HepG2 (cell line): ENCODE measurements at regions not wholly inside any gene's neighbourhood (a gene's known extent, or its start where the extent isn't known, plus 50 kb on each side); places are given as distances from the start of the nearest gene placed in this dataset.

Experiments used
- ATAC-seq: fragments of 200-7000 bp; cut with Tn5 transposase; 3 replicates; pipeline ENCODE4 v1.9.1; 2020; ENCODE audit warnings: mild to moderate bottlenecking, moderate library complexity
- BruUV-seq: library from RNA; stranded (reverse); fragments of 400-500 nt; replicated peaks from 2 replicates; lab custom pipeline; 2021; lab: Mats Ljungman, UMichigan
- CTCF ChIA-PET: fragments of 300-600 bp; formaldehyde crosslinking; extraction: SDS; loops from one replicate; lab custom pipeline; 2021; ENCODE audit warnings: low total read pairs, inconsistent platforms, low intra/inter-chr PET ratio; lab: Yijun Ruan, JAX
- POLR2A ChIA-PET: fragments of 350-600 bp; sonication (Branson Sonifier 250); formaldehyde crosslinking; loops from one replicate; lab custom pipeline; 2020; ENCODE audit warnings: antibody characterized with exemption, inconsistent platforms; lab: Yijun Ruan, JAX
- DNase-seq: peaks from one replicate; pipeline ENCODE4 v3.0.0-alpha.2; 2015; ENCODE audit warnings: low spot score
- FAIRE-seq: peaks from 3 replicates; lab custom pipeline; 2011; peaks lifted over from hg19 to GRCh38; lab: Jason Lieb, UNC
- H2AFZ ChIP-seq: one replicate; pipeline ENCODE4 v1.6.1; 2011; ENCODE audit warnings: low read length, inconsistent platforms
- H3K27ac ChIP-seq: fragments of 300-600 bp; 3 replicates; pipeline ENCODE4 v1.8.0; 2011; ENCODE audit warnings: mixed run types, mild to moderate bottlenecking, mixed read lengths, low read length, inconsistent platforms; ENCODE audit not compliant: insufficient read depth; ENCODE audit errors: extremely low read length
- H3K27me3 ChIP-seq, 2 experiments: fragments of 200-600 bp in 1 of 2; 2 replicates in 1 of 2; 3 replicates in 1 of 2; pipeline versions ENCODE4 v1.6.0 to v1.8.0; 2011; ENCODE audit warnings: low read length in 2 of 2, mild to moderate bottlenecking in 2 of 2, moderate library complexity in 2 of 2, inconsistent platforms in 1 of 2; ENCODE audit not compliant: insufficient read depth in 2 of 2, control insufficient read depth in 1 of 2
- H3K36me3 ChIP-seq, 2 experiments: fragments of 200-600 bp in 1 of 2; replicated peaks in 1 of 2; 2 replicates in 1 of 2; 3 replicates in 1 of 2; pipeline versions ENCODE4 v1.5.1 to v1.8.0; 2011; ENCODE audit warnings: low read length in 2 of 2, inconsistent platforms in 1 of 2; ENCODE audit not compliant: insufficient read depth in 2 of 2, control insufficient read depth in 1 of 2
- H3K4me1 ChIP-seq: 2 replicates; pipeline ENCODE4 v1.5.1; 2012; ENCODE audit warnings: low read length, inconsistent platforms; ENCODE audit not compliant: insufficient read depth
- H3K4me2 ChIP-seq: 2 replicates; pipeline ENCODE4 v1.6.0; 2011; ENCODE audit warnings: low read depth, low read length, inconsistent platforms
- H3K4me3 ChIP-seq, 3 experiments: fragments of 200-600 bp in 1 of 3; sonication (generic), shearing (Covaris generic) in 1 of 3; replicated peaks in 1 of 3; 2 replicates each; pipeline ENCODE4 v1.5.1; 2011 to 2016; ENCODE audit warnings: low read length in 3 of 3, inconsistent platforms in 2 of 3, low read depth in 2 of 3, mild to moderate bottlenecking in 2 of 3, control low read depth in 1 of 3, mixed read lengths in 1 of 3; ENCODE audit not compliant: insufficient read depth in 1 of 3
- H3K79me2 ChIP-seq: one replicate; pipeline ENCODE4 v1.6.1; 2011; ENCODE audit warnings: low read length, inconsistent platforms; ENCODE audit not compliant: insufficient read depth
- H3K9ac ChIP-seq: 2 replicates; pipeline ENCODE4 v1.6.0; 2011; ENCODE audit warnings: mild to moderate bottlenecking, low read depth, low read length, inconsistent platforms; ENCODE audit not compliant: insufficient read depth
- H3K9me3 ChIP-seq: 2 replicates; pipeline ENCODE4 v1.5.1; 2012; ENCODE audit warnings: mild to moderate bottlenecking, low read length
- H4K20me1 ChIP-seq: 2 replicates; pipeline ENCODE4 v1.6.0; 2011; ENCODE audit warnings: inconsistent platforms, mild to moderate bottlenecking, low read length, moderate library complexity; ENCODE audit not compliant: insufficient read depth
- EZH2 ChIP-seq: conservative IDR thresholded peaks from 2 replicates; pipeline ENCODE4 v1.6.1; 2012; ENCODE audit warnings: mild to moderate bottlenecking, low read depth, low read length, moderate library complexity
- JDP2 ChIP-seq: sonication (generic); formaldehyde crosslinking; IDR thresholded peaks from 2 replicates; pipeline ENCODE4 v1.8.1; 2022; ENCODE audit warnings: missing genetic modification reagents, borderline replicate concordance
- MBD4 ChIP-seq: IDR thresholded peaks from 2 replicates; pipeline ENCODE4 v1.6.1; 2012; ENCODE audit warnings: low read length, inconsistent platforms, borderline replicate concordance
- NFKBIZ ChIP-seq: IDR thresholded peaks from 2 replicates; pipeline ENCODE4 v1.6.1; 2018; ENCODE audit warnings: missing genetic modification reagents, missing compliant biosample characterization
- RAD21 ChIP-seq: fragments of 450-650 bp; formaldehyde crosslinking; IDR thresholded peaks from 2 replicates; pipeline ENCODE4 v1.5.0; 2020; ENCODE audit warnings: mild to moderate bottlenecking
- SIX1 ChIP-seq: sonication (generic); formaldehyde crosslinking; IDR thresholded peaks from 2 replicates; pipeline ENCODE4 v1.4.0; 2020; ENCODE audit warnings: missing genetic modification reagents, borderline replicate concordance
- SRSF1 ChIP-seq: fragments of 200-400 bp; formaldehyde crosslinking; optimal IDR thresholded peaks from 2 replicates; pipeline ENCODE3; 2017; ENCODE audit warnings: mild to moderate bottlenecking, low read depth, low read length, moderate library complexity
- TCF12 ChIP-seq, 2 experiments: fragments of 450-650 bp in 1 of 2; sonication (generic) in 1 of 2; formaldehyde crosslinking in 1 of 2; IDR thresholded peaks; 2 replicates each; pipeline versions ENCODE4 v1.6.1 to v1.8.0; 2017 to 2022; ENCODE audit warnings: antibody characterized with exemption in 1 of 2, mild to moderate bottlenecking in 1 of 2, missing genetic modification reagents in 1 of 2, moderate library complexity in 1 of 2
- ZNF552 ChIP-seq: sonication (generic); formaldehyde crosslinking; IDR thresholded peaks from 2 replicates; pipeline ENCODE4 v1.9.0; 2022; ENCODE audit warnings: missing genetic modification reagents, mild to moderate bottlenecking, borderline replicate concordance
- ZNF766 ChIP-seq: sonication (generic); formaldehyde crosslinking; IDR thresholded peaks from 2 replicates; pipeline ENCODE4 v1.5.0; 2020; ENCODE audit warnings: missing genetic modification reagents, borderline replicate concordance
- WGBS: methylation state at CpG from one replicate; pipeline ENCODE4 v1.1.6; 2017; ENCODE audit warnings: low lambda C conversion rate; 5-methylcytosine and 5-hydroxymethylcytosine counted together
- in situ Hi-C: cut with HindIII; loops from 2 replicates; pipeline ENCODE4 v1.10.0; 2017; ENCODE audit warnings: low pct_unique_long_range_greater_than_20kb; ENCODE audit not compliant: extremely low pct_ligation_motif_present
- intact Hi-C: fragments of 100-400 bp; cut with micrococcal nuclease; formaldehyde crosslinking; loops from one replicate; pipeline ENCODE4 v1.10.0; 2022; ENCODE audit not compliant: unreplicated experiment
- TF ChIP-seq, protein P1 (sequence below): sonication (generic); formaldehyde crosslinking; IDR thresholded peaks from 2 replicates; pipeline ENCODE4 v1.4.0; 2020; ENCODE audit warnings: missing genetic modification reagents, mild to moderate bottlenecking, borderline replicate concordance

DNA sequence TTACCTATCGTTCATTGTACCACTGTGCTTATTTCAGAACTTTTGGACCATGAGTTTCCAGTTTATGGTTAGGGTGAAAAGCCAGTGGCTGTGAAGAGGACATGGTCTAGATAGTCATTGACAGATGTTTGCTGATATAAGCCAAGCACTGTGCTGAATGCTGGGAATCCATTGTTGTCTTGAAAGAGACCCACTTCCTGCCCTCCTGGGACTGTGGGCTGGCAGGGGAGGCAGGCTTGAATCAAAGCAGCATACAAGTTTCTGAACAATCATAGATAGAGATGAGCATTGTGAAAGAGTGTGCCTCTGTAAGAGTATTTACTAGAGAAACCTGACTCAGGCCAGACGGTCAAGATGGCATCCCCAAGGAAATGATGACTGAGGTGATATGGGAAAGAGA is 73.4 kb downstream of the NMUR2 start:
- DNase-seq (no peak), FAIRE-seq (no peak), ATAC-seq (no peak)
- CTCF ChIA-PET = no interaction called here
- no peaks in the 10 kb centered on the region for H3K9me3 ChIP-seq
- H3K9ac ChIP-seq = no peak overlapping the region
- H3K36me3 ChIP-seq = no peaks in the 10 kb centered on the region
- no peaks in the 10 kb centered on the region for H3K27me3 ChIP-seq
- POLR2A ChIA-PET = no interaction called here
- no peak overlapping the region for H2AFZ ChIP-seq
- H3K4me1 ChIP-seq = no peaks in the 10 kb centered on the region
- no peak overlapping the region for H3K4me3 ChIP-seq
- in situ Hi-C loops (no loop called here), intact Hi-C loops (no loop called here)
- WGBS = 27% methylated on average over 2 of the region's 2 CpGs
- BruUV-seq = no TSS peak
- no peaks in the 10 kb centered on the region for H3K79me2 ChIP-seq
- no peaks in the 10 kb centered on the region for H4K20me1 ChIP-seq
- no peak overlapping the region for H3K4me2 ChIP-seq
- no peak overlapping the region for H3K27ac ChIP-seq
- TF ChIP-seq ZNF766 = no peak
- TF ChIP-seq ZNF552 (CRISPR knock-in tag) = no peak

DNA sequence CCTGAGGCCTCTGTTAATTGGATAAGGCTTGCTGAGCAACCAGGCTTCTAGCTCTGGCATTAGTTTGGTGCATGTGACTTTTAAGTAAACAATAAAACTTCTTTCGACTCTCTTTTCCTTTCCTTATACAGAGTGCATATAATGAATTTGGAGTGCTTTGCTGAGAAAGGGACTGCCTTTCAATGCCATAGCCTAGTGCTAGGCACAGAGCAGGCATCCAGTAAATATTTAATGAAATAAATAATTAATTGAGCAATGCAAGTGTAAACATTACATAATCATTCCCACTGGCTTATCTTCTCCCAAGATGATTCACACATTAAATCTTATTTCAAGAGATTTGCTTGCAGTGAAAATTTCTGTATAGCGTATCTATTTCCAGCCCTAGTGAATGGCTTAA is 74.1 kb downstream of the NMUR2 start:
- no peaks in the 10 kb centered on the region for H3K9me3 ChIP-seq
- H4K20me1 ChIP-seq = no peaks in the 10 kb centered on the region
- ATAC-seq (no peak), FAIRE-seq (no peak), DNase-seq (no peak)
- ChIA-PET CTCF (no interaction called here), POLR2A (no interaction called here)
- no peaks in the 10 kb centered on the region for H3K79me2 ChIP-seq
- H3K27me3 ChIP-seq = no peaks in the 10 kb centered on the region
- no peak overlapping the region for H3K4me3 ChIP-seq
- TF ChIP-seq, protein P1, sequence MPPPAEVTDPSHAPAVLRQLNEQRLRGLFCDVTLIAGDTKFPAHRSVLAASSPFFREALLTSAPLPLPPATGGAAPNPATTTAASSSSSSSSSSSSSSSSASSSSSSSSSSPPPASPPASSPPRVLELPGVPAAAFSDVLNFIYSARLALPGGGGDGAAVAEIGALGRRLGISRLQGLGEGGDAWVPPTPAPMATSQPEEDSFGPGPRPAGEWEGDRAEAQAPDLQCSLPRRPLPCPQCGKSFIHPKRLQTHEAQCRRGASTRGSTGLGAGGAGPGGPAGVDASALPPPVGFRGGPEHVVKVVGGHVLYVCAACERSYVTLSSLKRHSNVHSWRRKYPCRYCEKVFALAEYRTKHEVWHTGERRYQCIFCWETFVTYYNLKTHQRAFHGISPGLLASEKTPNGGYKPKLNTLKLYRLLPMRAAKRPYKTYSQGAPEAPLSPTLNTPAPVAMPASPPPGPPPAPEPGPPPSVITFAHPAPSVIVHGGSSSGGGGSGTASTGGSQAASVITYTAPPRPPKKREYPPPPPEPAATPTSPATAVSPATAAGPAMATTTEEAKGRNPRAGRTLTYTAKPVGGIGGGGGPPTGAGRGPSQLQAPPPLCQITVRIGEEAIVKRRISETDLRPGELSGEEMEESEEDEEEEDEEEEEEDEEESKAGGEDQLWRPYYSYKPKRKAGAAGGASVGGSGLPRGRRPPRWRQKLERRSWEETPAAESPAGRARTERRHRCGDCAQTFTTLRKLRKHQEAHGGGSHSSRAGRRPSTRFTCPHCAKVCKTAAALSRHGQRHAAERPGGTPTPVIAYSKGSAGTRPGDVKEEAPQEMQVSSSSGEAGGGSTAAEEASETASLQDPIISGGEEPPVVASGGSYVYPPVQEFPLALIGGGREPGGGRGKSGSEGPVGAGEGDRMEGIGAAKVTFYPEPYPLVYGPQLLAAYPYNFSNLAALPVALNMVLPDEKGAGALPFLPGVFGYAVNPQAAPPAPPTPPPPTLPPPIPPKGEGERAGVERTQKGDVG (CRISPR knock-in tag) = no peak
- no peak for TF ChIP-seq TCF12 (IDR thresholded peaks at IDR 0.05)
- TF ChIP-seq TCF12 (CRISPR knock-in tag; IDR thresholded peaks at IDR 0.05) = no peak
- no peak for TF ChIP-seq SIX1 (CRISPR knock-in tag)
- no peak for TF ChIP-seq RAD21 (CRISPR knock-in tag)
- TF ChIP-seq SRSF1 = no peak
- TF ChIP-seq MBD4 = no peak
- TF ChIP-seq NFKBIZ (CRISPR knock-in tag) = no peak
- no peak for TF ChIP-seq EZH2
- TF ChIP-seq JDP2 (CRISPR knock-in tag) = no peak
- no TSS peak for BruUV-seq
- no peak overlapping the region for H3K4me2 ChIP-seq
- H3K9ac ChIP-seq = no peak overlapping the region
- intact Hi-C loops = no loop called here
- H3K36me3 ChIP-seq = no peaks in the 10 kb centered on the region
- WGBS = 24% methylated on average over 2 of the region's 2 CpGs
- in situ Hi-C loops = no loop called here
- H3K4me1 ChIP-seq = no peaks in the 10 kb centered on the region
- H2AFZ ChIP-seq = no peak overlapping the region
- no peak overlapping the region for H3K27ac ChIP-seq
